Loucy (cell line): ENCODE measurements at regions not wholly inside any gene's neighbourhood (a gene's known extent, or its start where the extent isn't known, plus 50 kb on each side); places are given as distances from the start of the nearest gene placed in this dataset.

Experiments used
- H2AFZ ChIP-seq: fragments of 200-600 bp; sonication (generic); 2 replicates; pipeline ENCODE4 v1.6.0; 2016; ENCODE audit warnings: antibody characterized with exemption, mild to moderate bottlenecking, low read length, moderate library complexity
- H3F3A ChIP-seq: fragments of 200-600 bp; 2 replicates; pipeline ENCODE4 v1.6.0; 2016; ENCODE audit warnings: antibody characterized with exemption, low read depth, mild to moderate bottlenecking
- H3K27me3 ChIP-seq: fragments of 200-600 bp; sonication (generic); 2 replicates; pipeline ENCODE4 v1.6.1; 2014; ENCODE audit warnings: low read length, mild to moderate bottlenecking; ENCODE audit not compliant: insufficient read depth, poor library complexity, severe bottlenecking
- H3K36me3 ChIP-seq: fragments of 200-600 bp; sonication (generic); 2 replicates; pipeline ENCODE4 v1.6.1; 2016; ENCODE audit warnings: low read length; ENCODE audit not compliant: insufficient read depth
- H3K4me1 ChIP-seq: fragments of 200-600 bp; sonication (generic); 2 replicates; pipeline ENCODE4 v1.5.1; 2014; ENCODE audit warnings: low read length, mild to moderate bottlenecking; ENCODE audit not compliant: insufficient read depth, poor library complexity, severe bottlenecking
- H3K4me2 ChIP-seq: fragments of 200-600 bp; sonication (generic); 2 replicates; pipeline ENCODE4 v1.6.0; 2014; ENCODE audit warnings: antibody characterized with exemption, low read length, low read depth, mild to moderate bottlenecking; ENCODE audit not compliant: poor library complexity, severe bottlenecking
- H3K4me3 ChIP-seq: fragments of 200-600 bp; sonication (generic); 2 replicates; pipeline ENCODE4 v1.5.1; 2014; ENCODE audit warnings: low read length, mild to moderate bottlenecking, mixed read lengths; ENCODE audit not compliant: poor library complexity, severe bottlenecking
- H3K79me2 ChIP-seq: fragments of 200-600 bp; sonication (generic); 2 replicates; pipeline ENCODE4 v1.6.1; 2014; ENCODE audit warnings: low read length; ENCODE audit not compliant: insufficient read depth
- H3K9ac ChIP-seq: fragments of 200-600 bp; sonication (generic); 2 replicates; pipeline ENCODE4 v1.6.0; 2014; ENCODE audit warnings: mild to moderate bottlenecking, low read depth, low read length, moderate library complexity; ENCODE audit not compliant: poor library complexity, severe bottlenecking
- H3K9me2 ChIP-seq: fragments of 200-600 bp; sonication (generic); replicated peaks from 2 replicates; pipeline ENCODE4 v1.6.1; 2016; ENCODE audit warnings: low read depth, low read length, mixed read lengths
- H3K9me3 ChIP-seq: fragments of 200-600 bp; sonication (generic); 2 replicates; pipeline ENCODE4 v1.6.1; 2014; ENCODE audit warnings: mild to moderate bottlenecking, antibody characterized with exemption, low read length, low read depth; ENCODE audit not compliant: insufficient read depth
- H4K20me1 ChIP-seq: fragments of 200-600 bp; sonication (generic); 2 replicates; pipeline ENCODE4 v1.6.0; 2014; ENCODE audit warnings: antibody characterized with exemption, low read length, mild to moderate bottlenecking; ENCODE audit not compliant: insufficient read depth, poor library complexity, severe bottlenecking
- CTCF ChIP-seq: fragments of 200-600 bp; sonication (generic); conservative IDR thresholded peaks from 2 replicates; pipeline ENCODE4 v1.5.1; 2014; ENCODE audit warnings: mild to moderate bottlenecking, antibody characterized with exemption, low read length
- EZH2phosphoT487 ChIP-seq: fragments of 200-600 bp; IDR thresholded peaks from 2 replicates; pipeline ENCODE4 v1.6.1; 2018; ENCODE audit warnings: antibody characterized with exemption, mild to moderate bottlenecking, moderate library complexity, borderline replicate concordance

- H3K4me3 ChIP-seq = peak overlapping the region; percentile 9
- TF ChIP-seq EZH2phosphoT487 (no peak), CTCF (no peak)
- peaks cover 55% of the 10 kb centered on the region for H3K4me1 ChIP-seq
- H3K9me3 ChIP-seq = peaks cover 9% of the 10 kb centered on the region; the same call in 1 of the 2 replicates
- no peaks in the 10 kb centered on the region for H3K27me3 ChIP-seq
- H3F3A ChIP-seq = no peaks in the 10 kb centered on the region
- no peaks in the 10 kb centered on the region for H3K79me2 ChIP-seq
- H4K20me1 ChIP-seq = no peaks in the 10 kb centered on the region
- H3K4me2 ChIP-seq = peak overlapping the region; percentile 44
- H2AFZ ChIP-seq = no peak overlapping the region
- H3K36me3 ChIP-seq = peaks cover 3% of the 10 kb centered on the region; the same call in 1 of the 2 replicates
- peak overlapping the region; percentile 64 for H3K9ac ChIP-seq
- no peaks in the 10 kb centered on the region for H3K9me2 ChIP-seq
These were observed 156.1 kb upstream of the TMEM260 start for GRCh38 chr14:56423544-56423943.

- no peak for TF ChIP-seq EZH2phosphoT487
- TF ChIP-seq CTCF = no peak
- Histone ChIP-seq H3K9me3 (peaks cover 2% of the 10 kb centered on the region; the same call in 1 of the 2 replicates), H3K4me3 (no peak overlapping the region), H3K27me3 (no peaks in the 10 kb centered on the region), H3K9ac (no peak overlapping the region), H3K4me1 (peaks cover 5% of the 10 kb centered on the region), H3K36me3 (no peaks in the 10 kb centered on the region), H3F3A (no peaks in the 10 kb centered on the region), H3K9me2 (no peaks in the 10 kb centered on the region), H3K79me2 (no peaks in the 10 kb centered on the region), H3K4me2 (no peak overlapping the region), H4K20me1 (no peaks in the 10 kb centered on the region), H2AFZ (no peak overlapping the region)
These were observed 148.6 kb upstream of the TMEM260 start for GRCh38 chr14:56431013-56431412.

- Histone ChIP-seq H3K79me2 (no peaks in the 10 kb centered on the region), H3K36me3 (no peaks in the 10 kb centered on the region), H3K9ac (no peak overlapping the region), H3K4me3 (no peak overlapping the region), H3K9me3 (peaks cover 8% of the 10 kb centered on the region; the same call in 1 of the 2 replicates), H3K4me2 (no peak overlapping the region), H4K20me1 (no peaks in the 10 kb centered on the region), H2AFZ (no peak overlapping the region), H3K4me1 (no peaks in the 10 kb centered on the region), H3K9me2 (no peaks in the 10 kb centered on the region), H3F3A (no peaks in the 10 kb centered on the region), H3K27me3 (no peaks in the 10 kb centered on the region)
- no peak for TF ChIP-seq EZH2phosphoT487
- TF ChIP-seq CTCF = no peak
These were observed 129.9 kb upstream of the TMEM260 start for GRCh38 chr14:56449670-56450213.
